Mucosa of descending colon (tissue), 3 donors: ENCODE measurements at regions not wholly inside any gene's neighbourhood (a gene's known extent, or its start where the extent isn't known, plus 50 kb on each side); places are given as distances from the start of the nearest gene placed in this dataset.

Source experiments
- ATAC-seq: fragments of 200-7000 bp; cut with Tn5 transposase; one replicate; pipeline ENCODE4 v1.9.1; 2020; ENCODE audit warnings: mild to moderate bottlenecking, moderate library complexity
- DNase-seq, 3 donors: peaks; one replicate each; pipeline ENCODE4 v3.0.0-alpha.2; 2020
- H3K36me3 ChIP-seq: fragments of 200-600 bp; one replicate; pipeline ENCODE4 v1.8.0; 2021; ENCODE audit warnings: low read depth, mild to moderate bottlenecking
- H3K4me1 ChIP-seq: fragments of 200-600 bp; one replicate; pipeline ENCODE4 v1.8.0; 2021; ENCODE audit warnings: low read depth, mild to moderate bottlenecking
- H3K4me3 ChIP-seq: fragments of 200-600 bp; one replicate; pipeline ENCODE4 v1.8.0; 2021; ENCODE audit warnings: mild to moderate bottlenecking
- H3K9me3 ChIP-seq: fragments of 200-600 bp; one replicate; pipeline ENCODE4 v1.8.0; 2021; ENCODE audit warnings: mild to moderate bottlenecking
- CTCF ChIP-seq: fragments of 200-600 bp; IDR thresholded peaks from one replicate; pipeline ENCODE4 v1.8.0; 2022; ENCODE audit warnings: antibody characterized with exemption, mild to moderate bottlenecking
- intact Hi-C, 2 donors: fragments of 100-400 bp; cut with DNase I in 1 of 2; cut with micrococcal nuclease in 1 of 2; formaldehyde crosslinking; loops; one replicate each; pipeline versions ENCODE4 v1.11.0 to v1.11.1; 2022; cut with DNase I, micrococcal nuclease
- donor health status: DM: no; HTN: no; CAD: no; lungs with moderate emphysema.
- donor health status: DM: no; HTN: no; CAD: no.
- donor health status: DM: no; HTN: yes; CAD: no.

GRCh38 chr5:17042041-17042440 lies 106.0 kb upstream of the MYO10 start:
- no peak for ATAC-seq
- H3K4me1 ChIP-seq: no peaks in the 10 kb centered on the region
- no peaks in the 10 kb centered on the region for H3K36me3 ChIP-seq
- no peak overlapping the region for H3K4me3 ChIP-seq
- TF ChIP-seq CTCF: no peak
- H3K9me3 ChIP-seq: no peaks in the 10 kb centered on the region
- intact Hi-C loops: no loop called here
- DNase-seq: no peak

- Histone ChIP-seq H3K4me3 (no peak overlapping the region), H3K4me1 (no peaks in the 10 kb centered on the region), H3K9me3 (no peaks in the 10 kb centered on the region), H3K36me3 (no peaks in the 10 kb centered on the region)
- intact Hi-C loops: no loop called here
- no peak for TF ChIP-seq CTCF
- no peak for ATAC-seq
- DNase-seq: no peak
These were observed 110.2 kb upstream of the MYO10 start for GRCh38 chr5:17046320-17046719.

DNA sequence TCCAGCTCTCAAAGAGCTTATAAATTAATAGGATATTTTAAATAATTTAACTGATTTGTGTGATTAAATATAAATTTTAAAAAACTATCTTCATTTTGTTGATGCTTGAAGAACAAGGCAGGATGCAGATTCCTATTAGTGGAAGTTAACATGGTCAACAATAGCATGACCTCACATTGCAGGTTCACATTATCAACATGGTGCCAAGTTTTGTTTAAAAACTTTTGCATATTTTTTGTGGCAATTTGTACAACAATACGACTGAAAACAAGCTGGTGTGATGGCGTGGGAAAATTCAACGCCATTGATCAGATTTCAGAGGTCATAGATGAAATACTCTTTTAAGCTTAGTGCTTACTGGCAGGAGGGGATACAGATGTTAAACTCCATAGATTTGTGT lies 114.1 kb upstream of the MYO10 start:
- Histone ChIP-seq H3K36me3 (no peaks in the 10 kb centered on the region), H3K4me3 (no peak overlapping the region), H3K9me3 (no peaks in the 10 kb centered on the region), H3K4me1 (no peaks in the 10 kb centered on the region)
- intact Hi-C loops: no loop called here
- no peak for ATAC-seq
- no peak for DNase-seq
- no peak for TF ChIP-seq CTCF

- no peak for TF ChIP-seq CTCF
- Histone ChIP-seq H3K9me3 (no peaks in the 10 kb centered on the region), H3K4me1 (no peaks in the 10 kb centered on the region), H3K36me3 (no peaks in the 10 kb centered on the region), H3K4me3 (no peak overlapping the region)
- DNase-seq: no peak
- ATAC-seq: no peak
- intact Hi-C loops: no loop called here
These were observed 118.8 kb upstream of the MYO10 start for GRCh38 chr5:17054911-17055310.

DNA sequence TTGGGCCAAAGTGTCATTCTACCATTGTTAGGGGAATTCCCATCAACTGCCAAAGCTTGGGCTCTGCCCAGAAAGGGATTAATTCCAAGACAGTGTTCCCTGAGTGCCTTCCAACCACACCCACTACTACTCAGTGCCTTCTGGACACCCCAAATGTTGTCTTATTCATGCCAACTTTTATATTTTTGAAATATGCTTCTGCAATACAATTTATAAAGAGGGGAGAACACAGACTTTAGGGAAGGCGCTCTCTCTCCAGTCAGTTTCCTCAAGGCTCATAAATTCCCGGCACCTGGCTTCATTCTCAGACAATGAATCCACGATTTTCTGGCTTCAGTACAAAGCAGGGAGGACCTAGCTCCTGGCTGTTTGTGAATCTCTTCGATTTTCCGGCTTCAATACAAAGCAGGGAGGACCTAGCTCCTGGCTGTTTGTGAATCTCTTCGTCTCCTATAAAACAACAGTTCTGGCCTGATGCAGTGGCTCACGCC lies 120.1 kb upstream of the MYO10 start:
- intact Hi-C loops: no loop called here
- Histone ChIP-seq H3K9me3 (no peaks in the 10 kb centered on the region), H3K4me1 (no peaks in the 10 kb centered on the region), H3K4me3 (no peak overlapping the region), H3K36me3 (no peaks in the 10 kb centered on the region)
- DNase-seq (peak in 1 of 3 donors; percentile 19), ATAC-seq (peak; percentile 90)
- no peak for TF ChIP-seq CTCF

DNA sequence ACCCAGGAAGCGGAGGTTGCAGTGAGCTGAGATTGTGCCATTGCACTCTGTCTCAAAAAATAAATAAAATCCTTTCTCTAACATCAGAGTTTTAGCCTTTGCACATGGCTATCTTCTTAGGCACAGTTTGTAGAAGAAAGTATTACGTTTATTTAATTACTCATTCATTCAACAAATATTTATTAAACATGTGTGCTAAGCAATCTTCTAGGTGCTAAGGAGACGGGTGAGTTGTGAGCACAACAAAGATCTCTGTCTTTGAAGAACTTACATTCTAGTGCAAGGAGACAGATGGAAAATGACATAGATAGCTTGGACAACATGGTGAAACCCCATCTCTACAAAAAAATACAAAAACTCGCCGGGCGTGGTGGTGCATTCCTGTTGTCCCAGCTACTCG lies 122.3 kb upstream of the MYO10 start:
- intact Hi-C loops: no loop called here
- no peaks in the 10 kb centered on the region for H3K4me1 ChIP-seq
- H3K9me3 ChIP-seq: no peaks in the 10 kb centered on the region
- DNase-seq (no peak), ATAC-seq (no peak)
- TF ChIP-seq CTCF: no peak
- H3K36me3 ChIP-seq: no peaks in the 10 kb centered on the region
- no peak overlapping the region for H3K4me3 ChIP-seq
